Peyer's patch (tissue), 4 donors: ENCODE measurements at regions not wholly inside any gene's neighbourhood (a gene's known extent, or its start where the extent isn't known, plus 50 kb on each side); places are given as distances from the start of the nearest gene placed in this dataset.
A peak's percentile ranks its signal among the peaks of the same experiment; 100 is the strongest.
"Not testable (repeated sequence)": the region's sequence is repeated elsewhere in the genome, so short reads cannot be mapped to it uniquely, and the experiment has no call there.

Experiments used
- DNase-seq, 3 donors: peaks; one replicate each; pipeline ENCODE4 v3.0.0-alpha.2; 2017 to 2019
- H3K27ac ChIP-seq, 4 donors: fragments of 200-600 bp; sonication (generic); one replicate each; pipeline ENCODE4 v1.5.1; 2016 to 2019
- H3K27me3 ChIP-seq, 2 donors: fragments of 200-600 bp; sonication (generic); one replicate each; pipeline ENCODE4 v1.5.1; 2019
- H3K36me3 ChIP-seq, 3 donors: fragments of 200-600 bp; sonication (generic); one replicate each; pipeline ENCODE4 v1.5.1; 2016 to 2019
- H3K4me1 ChIP-seq, 4 donors: fragments of 200-600 bp; sonication (generic); one replicate each; pipeline ENCODE4 v1.5.1; 2016 to 2019
- H3K4me3 ChIP-seq, 4 donors: fragments of 200-600 bp; sonication (generic); 1 replicate in 3 of 4; 2 replicates in 1 of 4; pipeline ENCODE4 v1.5.1; 2016 to 2019; ENCODE audit warnings: mild to moderate bottlenecking in 1 of 4
- H3K9me3 ChIP-seq, 4 donors: fragments of 200-600 bp; sonication (generic); one replicate each; pipeline ENCODE4 v1.5.1; 2016 to 2019; ENCODE audit warnings: mild to moderate bottlenecking in 1 of 4
- POLR2A ChIP-seq, 2 donors: fragments of 450-650 bp; IDR thresholded peaks; one replicate each; pipeline ENCODE4 v1.5.1; 2017; ENCODE audit warnings: antibody characterized with exemption in 2 of 2, mild to moderate bottlenecking in 2 of 2, moderate library complexity in 2 of 2
- TF ChIP-seq, protein P1 (sequence below), 6 experiments: fragments of 450-650 bp in 4 of 6; fragments of 200-600 bp in 2 of 6; sonication (generic) in 1 of 6; IDR thresholded peaks; one replicate each; pipeline ENCODE4 v1.5.1; 2017 to 2019; ENCODE audit warnings: antibody characterized with exemption in 6 of 6, mild to moderate bottlenecking in 3 of 6, moderate library complexity in 1 of 6

DNA sequence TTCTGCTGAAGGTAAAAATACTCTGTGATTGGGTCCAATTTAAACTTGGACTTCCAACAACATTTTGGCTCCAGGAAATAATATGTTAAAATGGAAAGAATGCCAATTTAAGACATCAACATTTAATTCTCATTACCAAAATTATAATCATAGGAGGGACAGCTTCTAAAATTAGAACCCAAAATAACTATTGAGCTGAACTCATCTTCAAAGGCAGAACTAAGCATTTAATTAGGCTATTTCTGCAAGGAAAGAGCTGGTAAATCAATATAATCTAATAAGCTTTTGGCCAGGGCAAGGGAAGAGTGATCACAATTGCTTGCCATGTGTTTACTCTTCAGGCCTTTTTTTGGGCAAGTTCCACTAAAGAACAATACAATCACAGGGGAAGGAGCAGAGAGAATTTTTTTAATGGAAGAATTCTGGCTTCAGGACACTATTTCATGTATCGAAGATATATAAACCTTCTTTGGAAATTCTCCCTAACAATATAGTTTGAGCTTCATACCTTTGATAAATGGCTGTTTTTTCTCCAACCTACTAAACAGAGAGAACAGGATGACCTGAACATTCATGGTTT lies 133.1 kb upstream of the PTBP2 start:
- TF ChIP-seq, protein P1, sequence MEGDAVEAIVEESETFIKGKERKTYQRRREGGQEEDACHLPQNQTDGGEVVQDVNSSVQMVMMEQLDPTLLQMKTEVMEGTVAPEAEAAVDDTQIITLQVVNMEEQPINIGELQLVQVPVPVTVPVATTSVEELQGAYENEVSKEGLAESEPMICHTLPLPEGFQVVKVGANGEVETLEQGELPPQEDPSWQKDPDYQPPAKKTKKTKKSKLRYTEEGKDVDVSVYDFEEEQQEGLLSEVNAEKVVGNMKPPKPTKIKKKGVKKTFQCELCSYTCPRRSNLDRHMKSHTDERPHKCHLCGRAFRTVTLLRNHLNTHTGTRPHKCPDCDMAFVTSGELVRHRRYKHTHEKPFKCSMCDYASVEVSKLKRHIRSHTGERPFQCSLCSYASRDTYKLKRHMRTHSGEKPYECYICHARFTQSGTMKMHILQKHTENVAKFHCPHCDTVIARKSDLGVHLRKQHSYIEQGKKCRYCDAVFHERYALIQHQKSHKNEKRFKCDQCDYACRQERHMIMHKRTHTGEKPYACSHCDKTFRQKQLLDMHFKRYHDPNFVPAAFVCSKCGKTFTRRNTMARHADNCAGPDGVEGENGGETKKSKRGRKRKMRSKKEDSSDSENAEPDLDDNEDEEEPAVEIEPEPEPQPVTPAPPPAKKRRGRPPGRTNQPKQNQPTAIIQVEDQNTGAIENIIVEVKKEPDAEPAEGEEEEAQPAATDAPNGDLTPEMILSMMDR (IDR thresholded peaks at IDR 0.05), result no peak
- TF ChIP-seq POLR2A (IDR thresholded peaks at IDR 0.05), result no peak
- Histone ChIP-seq H3K4me3 (no peak overlapping the region), H3K9me3 (no peaks in the 10 kb centered on the region), H3K27ac (no peak overlapping the region), H3K4me1 (no peaks in the 10 kb centered on the region), H3K36me3 (no peaks in the 10 kb centered on the region), H3K27me3 (no peaks in the 10 kb centered on the region)
- DNase-seq, result no peak

DNA sequence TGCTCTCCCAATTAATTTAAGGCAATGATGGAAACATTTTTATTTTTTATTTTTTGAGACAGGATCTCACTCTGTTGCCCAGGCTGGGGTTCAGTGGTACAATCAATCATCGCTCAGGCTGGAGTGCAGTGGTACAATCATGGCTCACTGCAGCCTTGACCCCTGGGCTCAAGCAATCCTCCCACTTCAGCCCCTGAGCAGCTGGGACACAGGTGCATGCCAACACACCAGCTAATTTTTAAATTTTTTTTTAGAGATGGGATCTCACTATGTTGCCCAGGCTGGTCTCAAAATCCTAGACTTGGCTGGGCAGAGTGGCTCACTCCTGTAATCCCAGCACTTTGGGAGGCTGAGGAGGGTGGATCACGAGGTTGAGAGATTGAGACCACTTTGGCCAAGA lies 126.1 kb upstream of the PTBP2 start:
- not testable (repeated sequence) for H3K27ac ChIP-seq, H3K4me3 ChIP-seq, H3K36me3 ChIP-seq, DNase-seq, H3K4me1 ChIP-seq, H3K27me3 ChIP-seq, H3K9me3 ChIP-seq

DNA sequence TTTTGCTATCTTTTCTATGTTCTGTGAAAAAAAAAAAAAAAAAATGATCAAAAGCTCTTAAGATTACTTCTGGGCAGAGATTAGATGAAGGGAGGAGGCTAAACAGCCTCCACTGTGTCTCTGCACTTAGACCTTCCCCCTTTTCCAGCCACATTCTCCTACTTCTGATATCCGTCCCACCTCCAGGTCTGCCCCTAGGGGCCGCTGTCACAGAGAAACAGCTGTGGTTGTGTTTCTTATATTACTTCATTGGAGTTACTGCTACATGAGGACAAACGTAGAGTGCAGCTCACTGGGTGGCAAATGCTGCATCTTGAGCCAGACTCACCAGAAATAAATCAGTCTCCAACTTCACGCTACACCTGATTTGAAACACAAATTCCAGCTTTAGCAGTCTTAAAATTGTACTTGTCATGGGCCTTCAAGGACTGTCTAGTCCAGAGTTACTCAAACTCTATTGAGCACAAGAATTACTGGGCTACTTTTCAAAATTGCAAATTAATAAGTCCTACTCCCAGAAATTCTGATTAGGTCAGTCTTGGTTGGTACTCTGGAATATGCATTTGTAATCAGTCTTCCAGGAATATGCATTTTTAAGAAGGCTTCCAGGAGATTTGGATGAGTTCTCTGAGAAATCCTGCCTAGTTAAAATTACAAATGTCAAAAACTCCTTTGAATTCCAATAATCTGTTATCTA lies 125.2 kb upstream of the PTBP2 start:
- no peak for DNase-seq
- H3K36me3 ChIP-seq, result no peaks in the 10 kb centered on the region

DNA sequence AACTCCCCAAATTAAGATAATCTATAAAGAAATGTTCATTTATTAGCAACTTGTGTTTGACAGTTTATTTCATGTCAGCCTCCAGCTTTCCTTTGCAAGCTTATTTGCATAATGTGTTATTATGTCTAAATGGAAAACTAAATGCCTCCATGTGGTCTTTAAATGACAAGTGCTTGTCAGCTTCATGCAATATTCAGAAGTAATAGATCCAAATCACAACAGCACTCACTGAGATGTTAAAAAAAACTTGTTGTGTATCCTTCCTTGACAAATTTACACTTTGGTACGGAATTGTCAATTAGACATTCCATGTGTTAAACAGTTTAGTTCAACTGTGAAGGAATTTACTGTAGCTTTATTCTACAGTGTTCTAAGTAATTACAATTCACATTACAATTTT lies 124.4 kb upstream of the PTBP2 start:
- H3K9me3 ChIP-seq, result no peaks in the 10 kb centered on the region
- H3K27me3 ChIP-seq, result no peaks in the 10 kb centered on the region
- H3K27ac ChIP-seq, result no peak overlapping the region
- no peak overlapping the region for H3K4me3 ChIP-seq
- TF ChIP-seq POLR2A (IDR thresholded peaks at IDR 0.05), result no peak
- TF ChIP-seq, protein P1 (IDR thresholded peaks at IDR 0.05), result no peak
- no peaks in the 10 kb centered on the region for H3K4me1 ChIP-seq
- H3K36me3 ChIP-seq, result no peaks in the 10 kb centered on the region
- no peak for DNase-seq

More for the DNA sequence above, 125.2 kb upstream of the PTBP2 start:
- H3K4me1 ChIP-seq, result no peaks in the 10 kb centered on the region
- H3K4me3 ChIP-seq, result no peak overlapping the region
- no peaks in the 10 kb centered on the region for H3K27me3 ChIP-seq
- H3K27ac ChIP-seq, result no peak overlapping the region
- no peaks in the 10 kb centered on the region for H3K9me3 ChIP-seq
- TF ChIP-seq, protein P1 (IDR thresholded peaks at IDR 0.05), result peak in 2 of 6 experiments; percentile 8 to 24
- TF ChIP-seq POLR2A (IDR thresholded peaks at IDR 0.05), result no peak

DNA sequence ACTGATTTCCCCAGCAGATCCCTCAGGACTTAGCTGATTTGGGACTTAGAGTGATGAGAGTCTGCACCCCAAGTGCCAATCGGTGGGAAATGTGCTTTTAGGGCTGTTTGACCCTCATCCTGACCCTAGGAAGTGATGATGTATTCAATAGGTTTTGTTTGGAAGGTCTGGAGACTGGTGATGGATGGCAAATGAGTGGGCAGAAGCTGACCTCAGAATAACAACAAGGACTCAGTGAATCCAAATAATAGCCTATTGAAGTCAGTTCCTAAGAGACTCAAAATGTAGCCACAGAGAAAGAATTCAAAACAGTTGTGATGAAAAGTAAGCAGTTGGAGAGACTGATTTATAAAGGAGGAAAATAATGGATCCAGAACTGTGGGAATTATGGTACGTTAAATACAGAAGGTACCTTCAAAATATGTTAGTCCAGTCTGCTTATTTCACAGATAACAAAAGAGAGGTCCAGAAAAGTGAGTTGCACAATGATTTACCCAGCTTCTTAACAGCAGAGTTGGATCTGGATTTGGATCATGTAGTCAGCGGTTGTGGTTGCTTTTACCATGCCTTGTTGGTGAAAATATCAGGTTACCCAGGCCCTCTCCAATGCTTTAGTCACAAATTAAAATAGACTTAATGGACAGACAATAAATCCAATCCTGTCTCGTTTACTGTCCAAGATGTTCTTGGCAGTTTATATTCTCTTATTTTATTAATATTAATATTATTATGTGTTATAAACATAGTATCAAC lies 123.0 kb upstream of the PTBP2 start:
- Histone ChIP-seq H3K9me3 (no peaks in the 10 kb centered on the region), H3K27ac (no peak overlapping the region), H3K4me3 (no peak overlapping the region), H3K27me3 (no peaks in the 10 kb centered on the region), H3K4me1 (no peaks in the 10 kb centered on the region), H3K36me3 (no peaks in the 10 kb centered on the region)
- TF ChIP-seq, protein P1 (IDR thresholded peaks at IDR 0.05), result no peak
- no peak for TF ChIP-seq POLR2A (IDR thresholded peaks at IDR 0.05)
- no peak for DNase-seq

DNA sequence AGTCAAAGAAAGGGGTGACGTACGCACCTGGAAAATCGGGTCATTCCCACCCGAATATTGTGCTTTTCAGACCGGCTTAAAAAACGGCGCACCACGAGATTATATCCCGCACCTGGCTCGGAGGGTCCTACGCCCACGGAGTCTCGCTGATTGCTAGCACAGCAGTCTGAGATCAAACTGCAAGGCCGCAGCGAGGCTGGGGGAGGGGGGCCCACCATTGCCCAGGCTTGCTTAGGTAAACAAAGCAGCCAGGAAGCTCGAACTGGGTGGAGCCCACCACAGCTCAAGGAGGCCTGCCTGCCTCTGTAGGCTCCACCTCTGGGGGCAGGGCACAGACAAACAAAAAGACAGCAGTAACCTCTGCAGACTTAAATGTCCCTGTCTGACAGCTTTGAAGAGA lies 117.0 kb upstream of the PTBP2 start:
- H3K4me1 ChIP-seq, H3K27me3 ChIP-seq, DNase-seq, H3K36me3 ChIP-seq, H3K9me3 ChIP-seq, H3K27ac ChIP-seq, H3K4me3 ChIP-seq: not testable (repeated sequence)

DNA sequence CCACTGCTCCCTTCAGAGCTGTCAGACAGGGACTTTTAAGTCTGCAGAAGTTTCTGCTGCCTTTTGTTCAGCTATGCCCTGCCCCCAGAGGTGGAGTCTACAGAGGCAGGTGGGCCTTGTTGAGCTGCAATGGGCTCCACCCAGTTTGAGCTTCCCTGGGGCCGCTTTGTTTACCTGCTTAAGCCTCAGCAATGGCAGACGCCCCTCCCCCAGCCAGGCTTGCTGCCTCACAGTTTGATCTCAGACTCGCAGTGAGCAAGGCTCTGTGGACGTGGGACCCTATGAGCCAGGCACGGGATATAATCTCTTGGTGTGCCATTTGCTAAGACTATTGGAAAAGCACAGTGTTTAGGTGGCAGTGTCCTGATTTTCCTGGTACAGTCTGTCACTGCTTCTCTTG lies 104.2 kb upstream of the PTBP2 start:
- not testable (repeated sequence) for H3K4me1 ChIP-seq, H3K4me3 ChIP-seq, H3K36me3 ChIP-seq, DNase-seq, H3K27me3 ChIP-seq, H3K27ac ChIP-seq, H3K9me3 ChIP-seq
